Mucosa of rectum (tissue), 2 donors: ENCODE measurements at regions not wholly inside any gene's neighbourhood (a gene's known extent, or its start where the extent isn't known, plus 50 kb on each side); places are given as distances from the start of the nearest gene placed in this dataset.

Experiments used
- H3K27ac ChIP-seq, 2 donors: one replicate each; pipeline ENCODE4 v1.7.0; 2013; ENCODE audit warnings: inconsistent platforms in 2 of 2, low read depth in 2 of 2, low read length in 2 of 2
- H3K27me3 ChIP-seq, 2 donors: one replicate each; pipeline ENCODE4 v1.7.0; 2013; ENCODE audit warnings: low read length in 2 of 2; ENCODE audit not compliant: control insufficient read depth in 2 of 2, insufficient read depth in 2 of 2
- H3K36me3 ChIP-seq, 2 donors: one replicate each; pipeline ENCODE4 v1.7.0; 2013; ENCODE audit warnings: low read length in 2 of 2; ENCODE audit not compliant: control insufficient read depth in 2 of 2, insufficient read depth in 2 of 2
- H3K4me1 ChIP-seq, 2 donors: one replicate each; pipeline ENCODE4 v1.7.0; 2013; ENCODE audit warnings: low read length in 2 of 2, mild to moderate bottlenecking in 1 of 2; ENCODE audit not compliant: control insufficient read depth in 2 of 2, insufficient read depth in 2 of 2
- H3K4me3 ChIP-seq, 2 donors: one replicate each; pipeline ENCODE4 v1.7.0; 2013; ENCODE audit warnings: low read length in 2 of 2
- H3K9ac ChIP-seq, 2 donors: one replicate each; pipeline ENCODE4 v1.7.0; 2013; ENCODE audit warnings: low read length in 2 of 2, low read depth in 1 of 2, mild to moderate bottlenecking in 1 of 2
- H3K9me3 ChIP-seq, 2 donors: one replicate each; pipeline ENCODE4 v1.7.0; 2013; ENCODE audit warnings: low read length in 2 of 2; ENCODE audit not compliant: control insufficient read depth in 2 of 2
- donor health status: healthy.
- donor health status: Normal muscosa, but diverticular disease.

DNA sequence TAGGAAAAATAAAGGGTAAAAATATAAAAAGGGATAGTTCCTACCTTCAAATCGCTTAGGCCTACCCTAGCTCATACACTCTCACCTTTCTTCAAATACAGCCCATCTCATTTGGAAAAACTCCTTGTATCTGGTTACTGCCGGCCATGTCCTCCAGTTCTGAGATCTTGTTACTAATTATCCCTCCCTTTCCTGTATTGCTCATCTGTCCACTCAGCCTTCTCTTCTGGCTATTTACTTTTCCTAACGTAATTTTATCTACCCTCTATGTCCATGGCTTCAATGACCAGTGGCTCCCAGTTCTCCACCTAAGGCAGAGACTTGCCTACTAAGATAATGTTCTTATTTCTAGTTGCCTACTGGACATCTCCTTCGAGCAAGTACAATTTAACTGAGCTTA lies 342.9 kb upstream of the ACVR2A start:
- H3K27ac ChIP-seq = no peak overlapping the region
- no peak overlapping the region for H3K9ac ChIP-seq
- H3K4me3 ChIP-seq = no peak overlapping the region
- no peaks in the 10 kb centered on the region for H3K27me3 ChIP-seq
- no peaks in the 10 kb centered on the region for H3K4me1 ChIP-seq
- H3K9me3 ChIP-seq = no peaks in the 10 kb centered on the region
- no peaks in the 10 kb centered on the region for H3K36me3 ChIP-seq

- Histone ChIP-seq H3K27ac (no peak overlapping the region), H3K9ac (no peak overlapping the region), H3K36me3 (no peaks in the 10 kb centered on the region), H3K9me3 (no peaks in the 10 kb centered on the region), H3K27me3 (no peaks in the 10 kb centered on the region), H3K4me3 (no peak overlapping the region), H3K4me1 (no peaks in the 10 kb centered on the region)
Observed at GRCh38 chr2:147500819-147501395, 343.9 kb upstream of the ACVR2A start.

- H3K36me3 ChIP-seq = no peaks in the 10 kb centered on the region
- H3K27ac ChIP-seq = no peak overlapping the region
- no peaks in the 10 kb centered on the region for H3K27me3 ChIP-seq
- H3K9me3 ChIP-seq = no peaks in the 10 kb centered on the region
- H3K9ac ChIP-seq = no peak overlapping the region
- no peaks in the 10 kb centered on the region for H3K4me1 ChIP-seq
- no peak overlapping the region for H3K4me3 ChIP-seq
Observed at GRCh38 chr2:147500229-147500628, 344.6 kb upstream of the ACVR2A start.

GRCh38 chr2:147499785-147500184 lies 345.0 kb upstream of the ACVR2A start:
- H3K27me3 ChIP-seq = no peaks in the 10 kb centered on the region
- no peaks in the 10 kb centered on the region for H3K36me3 ChIP-seq
- H3K4me1 ChIP-seq = no peaks in the 10 kb centered on the region
- no peaks in the 10 kb centered on the region for H3K9me3 ChIP-seq
- H3K4me3 ChIP-seq = no peak overlapping the region
- H3K27ac ChIP-seq = no peak overlapping the region
- no peak overlapping the region for H3K9ac ChIP-seq

GRCh38 chr2:147495734-147496133 lies 349.1 kb upstream of the ACVR2A start:
- Histone ChIP-seq H3K36me3 (no peaks in the 10 kb centered on the region), H3K27ac (no peak overlapping the region)

DNA sequence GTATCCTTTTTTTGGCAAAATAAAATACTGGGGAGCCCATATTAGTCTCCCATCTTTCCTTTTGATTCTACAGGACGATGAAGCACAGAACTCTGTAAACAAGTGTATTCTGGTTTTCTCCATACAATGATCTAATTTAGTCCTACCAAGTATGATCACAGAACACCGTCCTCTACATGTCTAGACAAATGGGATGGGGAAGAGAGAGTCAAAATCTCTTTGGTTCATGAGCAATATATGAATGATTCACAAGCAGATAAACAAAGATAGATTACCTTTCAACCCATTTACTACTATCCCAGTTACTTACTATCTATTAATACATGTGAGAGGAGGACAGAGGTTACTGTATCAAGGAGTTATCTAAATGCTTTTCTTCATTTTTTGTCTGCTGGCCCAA lies 352.4 kb upstream of the ACVR2A start:
- H3K9ac ChIP-seq = no peak overlapping the region
- H3K9me3 ChIP-seq = no peaks in the 10 kb centered on the region

More at GRCh38 chr2:147495734-147496133, 349.1 kb upstream of the ACVR2A start:
- no peaks in the 10 kb centered on the region for H3K9me3 ChIP-seq
- no peaks in the 10 kb centered on the region for H3K4me1 ChIP-seq
- H3K9ac ChIP-seq = no peak overlapping the region
- H3K27me3 ChIP-seq = no peaks in the 10 kb centered on the region
- no peak overlapping the region for H3K4me3 ChIP-seq

GRCh38 chr2:147491506-147491905 lies 353.3 kb upstream of the ACVR2A start:
- no peaks in the 10 kb centered on the region for H3K9me3 ChIP-seq
- H3K9ac ChIP-seq = no peak overlapping the region
- H3K27me3 ChIP-seq = no peaks in the 10 kb centered on the region
- H3K27ac ChIP-seq = no peak overlapping the region
- H3K4me3 ChIP-seq = no peak overlapping the region
- no peaks in the 10 kb centered on the region for H3K4me1 ChIP-seq
- no peaks in the 10 kb centered on the region for H3K36me3 ChIP-seq

More for the DNA sequence above, 352.4 kb upstream of the ACVR2A start:
- no peaks in the 10 kb centered on the region for H3K36me3 ChIP-seq
- no peak overlapping the region for H3K27ac ChIP-seq
- no peaks in the 10 kb centered on the region for H3K27me3 ChIP-seq
- no peaks in the 10 kb centered on the region for H3K4me1 ChIP-seq
- H3K4me3 ChIP-seq = no peak overlapping the region

DNA sequence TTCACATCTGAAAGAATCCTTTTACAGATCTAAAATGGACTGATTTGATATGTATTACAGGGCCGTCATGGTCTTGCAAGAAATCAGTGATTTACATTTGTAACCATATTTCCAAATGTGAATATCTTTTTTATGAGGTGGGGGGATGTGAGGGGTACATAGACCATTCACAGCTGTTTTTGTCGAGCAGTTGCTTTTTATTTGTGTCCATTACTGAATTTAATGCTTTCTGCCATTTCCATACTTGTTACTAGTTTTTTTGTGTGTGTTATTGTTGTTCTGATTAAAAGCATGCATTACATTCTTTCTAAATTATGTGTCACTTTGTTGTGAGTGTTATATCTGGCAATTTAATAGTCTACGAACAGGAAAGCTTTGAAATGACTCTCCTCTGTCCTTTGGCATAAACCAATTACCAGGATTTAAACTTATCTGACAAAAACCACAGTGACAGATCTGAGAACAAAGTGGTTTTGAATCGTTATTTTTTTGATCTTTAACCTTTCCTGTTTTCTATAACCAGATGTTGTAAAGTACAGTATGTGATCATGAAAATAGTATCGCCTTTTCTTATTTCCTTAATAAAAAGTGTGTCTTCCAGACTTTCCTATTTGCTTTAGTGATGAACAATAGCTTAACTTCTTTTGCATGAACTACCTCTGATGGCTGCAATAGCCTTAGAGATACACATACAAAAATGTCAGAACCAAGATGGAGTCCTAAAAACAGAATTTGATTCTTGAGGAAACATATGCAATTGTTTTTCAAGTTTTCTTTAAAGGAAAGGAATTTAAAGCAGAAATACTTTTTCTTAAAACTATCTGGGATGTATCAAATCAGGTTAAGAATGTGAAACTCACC lies 354.2 kb upstream of the ACVR2A start:
- H3K27me3 ChIP-seq = no peaks in the 10 kb centered on the region
- no peak overlapping the region for H3K4me3 ChIP-seq
- no peaks in the 10 kb centered on the region for H3K36me3 ChIP-seq
- H3K4me1 ChIP-seq = no peaks in the 10 kb centered on the region
- no peak overlapping the region for H3K9ac ChIP-seq
- no peaks in the 10 kb centered on the region for H3K9me3 ChIP-seq
- no peak overlapping the region for H3K27ac ChIP-seq

DNA sequence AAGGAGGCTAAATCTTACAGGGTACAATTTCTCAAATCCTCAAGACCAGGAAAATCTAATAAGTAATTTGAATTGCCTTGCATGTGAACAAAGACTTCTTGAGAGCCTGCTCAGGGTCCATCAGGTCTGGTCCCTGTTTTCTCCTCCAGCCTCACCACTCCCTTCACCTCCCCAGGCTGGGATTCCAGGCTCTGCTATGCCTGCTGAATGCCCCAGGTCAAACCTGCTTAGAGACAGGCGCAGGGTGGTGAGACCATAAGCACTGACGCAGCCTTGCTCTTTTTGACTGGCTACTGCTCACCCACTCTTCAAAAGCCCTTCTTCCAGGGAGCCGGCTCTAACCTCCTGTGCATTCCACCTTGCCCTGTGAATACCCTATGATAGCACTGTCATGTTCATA lies 356.4 kb upstream of the ACVR2A start:
- Histone ChIP-seq H3K9ac (no peak overlapping the region), H3K4me3 (no peak overlapping the region), H3K27me3 (no peaks in the 10 kb centered on the region), H3K9me3 (no peaks in the 10 kb centered on the region), H3K36me3 (no peaks in the 10 kb centered on the region), H3K27ac (no peak overlapping the region), H3K4me1 (no peaks in the 10 kb centered on the region)

DNA sequence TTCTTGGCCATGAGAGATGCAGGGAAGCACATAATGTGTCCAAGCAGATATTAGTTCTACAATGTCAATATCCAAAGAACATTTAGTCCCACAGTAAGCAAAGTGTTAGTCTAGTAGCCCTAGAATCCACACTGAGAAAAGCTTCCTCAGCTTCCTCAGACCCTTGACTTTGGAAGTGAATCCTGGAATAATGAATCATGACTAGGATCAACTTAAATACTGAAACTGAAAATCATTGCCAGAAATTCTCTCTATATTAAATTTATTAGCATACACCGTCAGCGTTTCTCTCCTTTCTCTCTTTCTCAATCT lies 356.9 kb upstream of the ACVR2A start:
- no peak overlapping the region for H3K9ac ChIP-seq

More for the DNA sequence above, 356.9 kb upstream of the ACVR2A start:
- H3K27ac ChIP-seq = no peak overlapping the region
- H3K36me3 ChIP-seq = no peaks in the 10 kb centered on the region
- no peaks in the 10 kb centered on the region for H3K4me1 ChIP-seq
- no peaks in the 10 kb centered on the region for H3K27me3 ChIP-seq
- H3K9me3 ChIP-seq = no peaks in the 10 kb centered on the region
- H3K4me3 ChIP-seq = no peak overlapping the region
